LHCN-M2 (cell line): ENCODE measurements at regions not wholly inside any gene's neighbourhood (a gene's known extent, or its start where the extent isn't known, plus 50 kb on each side); places are given as distances from the start of the nearest gene placed in this dataset.
"Not testable (repeated sequence)": the region's sequence is repeated elsewhere in the genome, so short reads cannot be mapped to it uniquely, and the experiment has no call there.

Source experiments
- DNase-seq: peaks from one replicate; pipeline ENCODE4 v3.0.0-alpha.2; 2012; ENCODE audit warnings: low read depth

DNA sequence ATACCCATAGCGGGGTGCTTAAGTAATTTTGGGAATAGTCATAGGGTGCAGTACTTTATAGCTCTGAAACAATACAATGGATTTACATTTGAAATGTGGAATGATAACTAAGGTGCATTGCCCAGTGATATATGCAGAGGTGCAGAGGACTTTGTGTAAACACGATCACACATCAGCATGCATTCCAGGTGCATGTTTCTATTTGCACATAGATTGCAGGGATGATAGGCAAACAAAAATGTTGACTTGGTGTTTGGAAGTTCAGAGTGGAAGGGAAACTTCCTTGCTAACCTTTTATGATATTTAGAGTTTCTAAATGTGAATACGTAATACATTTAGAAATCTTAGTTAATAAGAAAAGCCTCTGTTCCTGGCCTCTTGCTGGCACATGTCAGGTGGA, 941.5 kb downstream of the TUBA3C start:
- not testable (repeated sequence) for DNase-seq

DNA sequence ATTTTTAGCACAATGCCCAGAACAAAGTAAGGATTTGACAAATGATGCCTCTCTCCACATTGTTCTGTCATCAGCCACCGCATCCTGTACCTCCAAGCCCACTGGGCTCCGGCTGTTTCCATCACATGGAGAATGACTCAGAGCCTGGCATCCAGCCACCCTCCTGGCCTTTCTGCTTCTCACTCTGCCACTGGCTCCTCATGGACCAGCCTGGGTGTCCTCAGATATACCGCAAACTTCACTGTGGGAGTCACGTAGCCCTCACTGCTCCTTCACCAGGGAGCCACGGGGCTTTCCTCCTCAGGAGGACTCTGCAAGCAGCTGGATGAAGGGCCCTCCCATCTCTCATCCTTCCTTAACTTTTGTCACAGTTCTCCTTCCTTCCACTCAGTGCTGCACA, 943.0 kb downstream of the TUBA3C start:
- not testable (repeated sequence) for DNase-seq

DNA sequence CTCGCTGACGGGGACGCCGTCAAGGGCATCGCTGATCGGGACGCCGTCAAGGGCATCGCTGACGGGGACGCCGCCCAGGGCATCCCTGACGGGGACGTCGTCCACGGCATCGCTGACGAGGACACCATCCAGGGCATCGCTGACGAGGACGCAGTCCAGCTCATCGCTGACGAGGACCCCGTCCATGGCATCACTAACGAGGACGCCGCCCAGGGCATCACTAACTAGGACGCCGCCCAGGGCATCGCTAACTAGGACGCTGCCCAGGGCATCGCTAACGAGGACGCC, 945.2 kb downstream of the TUBA3C start:
- DNase-seq: no peak

DNA sequence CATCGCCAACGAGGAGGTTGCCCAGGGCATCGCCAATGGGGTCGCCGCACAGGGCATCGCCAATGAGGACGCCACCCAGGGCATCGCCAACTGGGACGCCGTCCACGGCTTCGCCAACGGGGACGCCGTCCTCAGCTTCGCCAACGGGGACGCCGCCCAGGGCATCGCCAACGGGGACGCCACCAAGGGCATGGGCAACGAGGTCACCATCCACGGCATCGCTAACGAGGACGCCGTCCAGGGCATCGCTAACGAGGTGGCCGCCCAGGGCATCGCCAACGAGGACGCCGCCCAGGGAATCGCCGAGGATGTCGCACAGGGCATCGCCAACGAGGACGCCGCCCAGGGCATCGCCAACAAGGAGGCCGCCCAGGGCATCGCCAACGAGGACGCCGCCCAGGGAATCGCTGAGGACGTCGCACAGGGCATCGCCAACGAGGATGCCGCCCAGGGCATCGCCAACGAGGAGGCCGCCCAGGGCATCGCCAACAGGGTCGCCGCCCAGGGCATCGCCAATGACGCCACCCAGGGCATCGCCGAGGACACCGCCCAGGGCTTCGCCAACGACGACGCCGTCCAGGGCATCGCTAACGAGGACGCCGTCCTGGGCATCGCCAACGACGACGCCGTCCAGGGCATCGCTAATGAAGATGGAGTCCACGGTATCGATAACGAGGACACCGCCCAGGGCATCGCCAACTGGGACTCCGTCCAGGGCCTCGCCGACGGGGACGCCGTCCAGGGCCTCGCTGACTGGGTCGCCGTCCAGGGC, 945.7 kb downstream of the TUBA3C start:
- no peak for DNase-seq

DNA sequence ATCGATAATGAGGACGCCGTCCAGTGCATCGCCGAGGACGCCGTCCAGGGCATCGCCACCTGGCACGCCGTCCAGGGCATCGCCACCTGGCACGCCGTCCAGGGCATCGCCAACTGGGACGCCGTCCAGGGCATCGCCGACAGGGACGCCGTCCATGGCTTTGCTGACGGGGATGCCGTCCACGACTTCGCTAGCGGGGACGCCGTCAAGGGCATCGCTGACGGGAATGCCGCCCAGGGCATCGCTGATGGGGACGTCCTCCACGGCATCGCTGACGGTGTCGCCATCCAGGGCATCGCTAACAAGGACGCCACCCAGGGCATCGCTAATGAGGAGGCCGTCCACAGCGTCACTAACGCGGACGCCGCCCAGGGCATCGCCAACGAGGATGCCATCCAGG, 946.5 kb downstream of the TUBA3C start:
- no peak for DNase-seq

DNA sequence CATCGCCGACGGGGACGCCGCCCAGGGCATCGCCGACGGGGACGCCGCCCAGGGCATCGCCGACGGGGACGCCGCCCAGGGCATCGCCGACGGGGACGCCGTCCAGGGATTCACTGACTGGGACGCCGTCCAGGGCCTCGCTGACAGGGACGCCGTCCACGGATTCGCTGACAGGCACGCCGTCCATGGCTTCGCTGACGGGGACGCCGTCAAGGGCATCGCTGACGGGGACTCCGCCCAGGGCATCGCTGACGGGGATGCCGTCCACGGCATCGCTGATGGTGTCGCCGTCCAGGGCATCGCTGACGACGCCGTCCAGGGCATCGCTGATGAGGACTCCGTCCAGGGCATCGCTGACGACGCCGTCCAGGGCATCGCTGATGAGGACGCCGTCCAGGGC, 947.2 kb downstream of the TUBA3C start:
- not testable (repeated sequence) for DNase-seq

DNA sequence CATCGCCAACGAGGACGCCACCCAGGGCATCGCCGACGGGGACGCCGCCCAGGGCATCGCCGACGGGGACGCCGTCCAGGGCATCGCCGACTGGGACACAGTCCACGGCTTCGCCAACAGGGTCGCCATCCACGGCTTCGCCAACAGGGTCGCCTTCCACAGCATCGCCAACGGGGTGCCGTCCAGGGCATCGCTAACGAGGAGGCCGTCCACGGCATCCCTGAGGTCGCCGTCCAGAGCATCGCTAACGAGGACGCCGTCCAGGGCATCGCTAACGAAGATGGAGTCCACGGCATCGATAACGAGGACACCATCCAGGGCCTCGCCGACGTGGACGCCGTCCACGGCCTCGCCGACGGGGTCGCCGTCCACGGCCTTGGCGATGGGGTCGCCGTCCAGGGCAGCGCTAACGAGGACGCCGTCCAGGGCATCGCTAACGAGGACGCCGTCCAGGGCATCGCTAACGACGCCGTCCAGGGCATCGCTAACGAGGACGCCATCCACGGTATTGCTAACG, 947.8 kb downstream of the TUBA3C start:
- DNase-seq: no peak

DNA sequence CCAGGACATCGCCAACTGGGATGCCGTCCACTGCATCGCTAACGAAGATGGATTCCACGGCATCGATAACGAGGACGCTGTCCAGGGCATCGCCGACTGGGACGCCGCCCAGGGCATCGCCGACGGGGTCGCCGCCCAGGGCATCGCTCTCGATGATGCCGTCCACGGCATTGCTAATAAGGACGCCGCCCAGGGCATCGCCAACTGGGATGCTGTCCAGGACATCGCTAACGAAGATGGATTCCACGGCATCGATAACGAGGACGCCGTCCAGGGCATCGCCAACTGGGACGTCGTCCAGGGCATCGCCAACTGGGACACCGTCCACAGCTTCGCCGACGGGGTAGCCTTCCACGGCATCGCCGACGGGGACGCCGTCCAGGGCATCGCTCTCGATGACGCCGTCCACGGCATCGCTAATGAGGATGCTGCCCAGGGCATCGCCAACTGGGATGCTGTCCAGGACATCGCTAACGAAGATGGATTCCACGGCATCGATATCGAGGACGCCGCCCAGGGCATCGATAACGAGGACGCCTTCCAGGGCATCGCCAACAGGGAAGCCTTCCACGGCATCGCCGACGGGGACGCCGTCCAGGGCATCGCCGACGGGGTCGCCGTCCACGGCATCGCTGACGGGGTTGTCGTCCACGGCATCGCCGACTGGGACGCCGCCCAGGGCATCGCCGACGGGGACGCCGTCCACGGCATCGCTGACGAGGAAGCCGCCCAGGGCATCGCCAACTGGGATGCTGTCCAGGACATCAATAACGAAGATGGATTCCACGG, 948.4 kb downstream of the TUBA3C start:
- no peak for DNase-seq

DNA sequence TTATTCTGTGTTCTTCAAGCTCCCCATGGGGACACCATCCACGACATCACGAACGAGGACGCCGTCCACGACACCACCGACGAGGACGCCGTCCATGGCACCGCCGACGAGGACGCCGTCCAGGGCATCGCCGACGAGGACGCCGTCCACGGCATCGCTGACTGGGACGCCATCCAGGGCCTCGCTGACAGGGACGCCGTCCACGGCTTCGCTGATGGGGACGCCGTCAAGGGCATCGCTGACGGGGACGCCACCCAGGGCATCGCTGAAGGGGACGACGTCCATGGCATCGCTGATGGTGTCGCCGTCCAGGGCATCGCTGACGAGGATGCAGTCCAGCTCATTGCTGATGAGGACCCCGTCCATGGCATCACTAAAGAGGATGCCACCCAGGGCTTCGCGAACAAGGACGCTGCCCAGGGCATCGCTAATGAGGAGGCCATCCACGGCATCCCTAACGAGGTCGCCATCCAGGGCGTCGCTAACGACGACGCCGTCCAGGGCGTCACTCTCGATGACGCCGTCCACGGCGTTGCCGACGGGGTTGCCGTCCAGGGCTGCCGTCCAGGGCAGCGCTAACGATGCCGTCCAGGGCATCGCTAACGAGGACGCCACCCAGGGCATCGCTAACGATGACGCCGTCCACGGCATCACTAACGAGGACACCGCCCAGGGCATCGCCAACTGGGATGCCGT, 949.2 kb downstream of the TUBA3C start:
- DNase-seq: no peak

DNA sequence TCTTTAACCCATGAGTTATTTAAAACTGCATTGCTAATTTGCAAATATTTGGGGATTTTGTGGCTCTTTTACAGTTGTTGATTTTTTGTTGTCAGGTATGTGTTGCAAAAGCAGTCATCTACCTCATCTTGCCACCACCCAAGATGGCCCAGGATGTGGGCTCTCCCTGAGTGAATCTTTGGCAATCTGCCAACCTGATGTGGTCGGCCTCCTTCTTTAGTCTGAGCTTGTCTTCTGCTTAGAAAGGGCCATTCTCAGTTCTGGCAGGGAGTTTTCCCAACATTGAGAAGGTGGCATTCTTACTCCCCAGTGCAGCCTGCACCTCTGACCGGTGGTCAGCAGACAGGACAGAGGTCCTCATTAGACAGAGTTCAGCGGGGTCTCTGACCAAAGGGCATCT, 957.2 kb downstream of the TUBA3C start:
- DNase-seq: not testable (repeated sequence)

DNA sequence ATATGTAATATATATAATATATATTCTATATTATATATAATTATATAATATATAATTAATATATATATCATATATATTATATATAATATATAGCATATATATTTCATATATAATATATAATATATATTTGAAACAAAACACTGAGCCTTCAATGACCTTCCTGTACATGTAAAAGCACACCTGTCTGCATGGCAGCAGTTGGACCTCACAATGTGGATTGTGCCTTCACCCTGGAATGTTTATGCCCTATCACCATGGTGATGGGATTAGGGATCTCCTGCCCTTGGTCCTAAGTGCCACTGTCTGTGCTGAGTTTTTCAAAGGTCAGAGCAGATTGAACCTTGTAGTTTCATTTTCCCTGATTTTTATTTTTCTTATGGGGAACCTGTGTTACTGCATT, 966.9 kb downstream of the TUBA3C start:
- not testable (repeated sequence) for DNase-seq

DNA sequence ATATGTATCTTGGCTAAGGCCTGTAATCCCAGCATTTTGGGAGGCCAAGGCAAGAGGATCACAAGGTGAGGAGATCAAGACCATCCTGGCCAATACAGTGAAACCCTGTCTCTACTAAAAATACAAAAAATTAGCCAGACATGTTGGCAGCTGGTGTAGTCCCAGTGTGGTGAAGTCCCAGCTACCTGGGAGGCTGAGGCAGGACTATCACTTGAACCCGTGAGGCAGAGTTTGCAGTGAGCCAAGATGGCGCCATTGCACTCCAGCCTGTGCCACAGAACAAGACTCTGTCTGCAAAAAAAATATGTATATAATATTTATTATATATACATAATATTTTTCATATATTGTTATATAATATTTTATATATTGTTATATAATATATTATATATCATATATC, 968.1 kb downstream of the TUBA3C start:
- DNase-seq: not testable (repeated sequence)

DNA sequence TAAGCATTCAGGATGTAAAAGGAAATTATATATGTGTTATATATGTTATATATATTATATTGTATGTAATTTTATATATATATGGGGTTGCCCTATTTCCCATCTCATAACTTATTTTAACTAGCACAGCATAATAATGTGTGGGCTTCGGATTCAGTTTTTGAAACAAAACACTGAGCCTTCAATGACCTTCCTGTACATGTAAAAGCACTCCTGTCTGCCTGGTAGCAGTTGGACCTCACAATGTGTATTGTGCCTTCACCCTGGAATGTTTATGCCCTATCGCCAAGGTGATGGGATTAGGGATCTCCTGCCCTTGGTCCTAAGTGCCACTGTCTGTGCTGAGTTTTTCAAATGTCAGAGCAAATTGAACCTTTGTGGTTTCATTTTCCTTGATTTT, 968.8 kb downstream of the TUBA3C start:
- DNase-seq: no peak

DNA sequence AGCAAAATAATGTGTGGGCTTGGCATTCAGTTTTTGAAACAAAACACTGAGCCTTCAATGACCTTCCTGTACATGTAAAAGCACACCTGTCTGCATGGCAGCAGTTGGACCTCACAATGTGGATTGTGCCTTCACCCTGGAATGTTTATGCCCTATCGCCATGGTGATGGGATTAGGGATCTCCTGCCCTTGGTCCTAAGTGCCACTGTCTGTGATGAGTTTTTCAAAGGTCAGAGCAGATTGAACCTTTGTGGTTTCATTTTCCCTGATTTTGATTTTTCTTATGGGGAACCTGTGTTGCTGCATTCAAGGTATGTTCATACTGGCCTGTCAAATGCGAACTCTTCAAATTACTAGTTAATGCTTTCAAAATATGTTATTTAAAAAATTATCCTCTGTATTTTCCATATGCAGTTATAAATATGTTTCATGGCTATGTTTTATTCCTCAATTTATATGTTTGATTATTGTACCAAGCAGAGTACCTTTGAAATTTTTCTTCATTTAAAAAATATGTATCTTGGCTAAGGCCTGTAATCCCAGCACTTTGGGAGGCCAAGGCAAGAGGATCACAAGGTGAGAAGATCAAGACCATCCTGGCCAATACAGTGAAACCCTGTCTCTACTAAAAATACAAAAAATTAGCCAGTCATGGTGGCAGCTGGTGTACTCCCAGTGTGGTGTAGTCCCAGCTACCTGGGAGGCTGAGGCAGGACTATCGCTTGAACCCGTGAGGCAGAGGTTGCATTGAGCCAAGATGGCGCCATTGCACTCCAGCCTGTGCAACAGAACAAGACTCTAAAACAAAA, 969.7 kb downstream of the TUBA3C start:
- peak; percentile 5 for DNase-seq

DNA sequence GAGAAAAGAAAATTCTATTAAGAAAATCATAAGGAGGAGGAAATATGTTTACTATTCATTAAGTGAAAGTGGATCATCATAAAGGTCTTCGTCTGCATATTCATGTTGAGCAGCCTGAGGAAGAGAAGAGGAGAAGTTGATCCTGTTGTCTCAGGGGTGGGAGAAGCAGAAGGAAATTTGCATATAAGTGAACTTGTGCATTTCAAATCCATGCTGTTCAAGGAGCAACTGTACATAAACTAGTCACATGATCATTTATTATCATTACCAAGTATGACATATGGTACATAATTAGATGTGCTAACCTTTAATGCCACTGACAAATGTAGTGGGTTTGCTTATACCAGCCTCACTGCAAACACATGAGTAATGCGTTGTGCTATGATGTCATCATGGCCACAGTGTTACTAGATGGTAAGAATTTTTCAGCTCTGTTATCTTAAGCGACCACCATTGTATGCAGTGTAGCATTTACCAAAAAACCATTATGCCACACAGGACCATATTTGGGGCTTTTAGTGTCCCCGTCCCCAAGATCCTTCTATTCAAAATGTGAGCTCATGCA, 976.9 kb downstream of the TUBA3C start:
- not testable (repeated sequence) for DNase-seq

DNA sequence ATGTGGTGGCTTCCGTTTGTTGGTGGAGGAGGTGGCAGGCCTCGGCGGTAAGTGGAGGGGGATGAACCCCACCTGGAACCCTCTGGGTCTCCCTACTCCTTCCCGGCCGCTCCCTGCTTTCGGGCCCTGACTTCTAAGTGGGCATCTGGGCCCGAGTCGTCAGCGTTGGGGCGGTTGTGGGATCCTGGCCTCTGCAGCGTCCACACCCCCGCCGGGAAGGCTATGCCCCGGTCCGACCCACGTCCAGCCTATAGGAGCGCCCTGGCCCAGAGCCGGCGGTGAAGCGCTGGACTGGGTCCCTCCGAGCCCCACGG, 986.3 kb downstream of the TUBA3C start:
- DNase-seq: not testable (repeated sequence)

DNA sequence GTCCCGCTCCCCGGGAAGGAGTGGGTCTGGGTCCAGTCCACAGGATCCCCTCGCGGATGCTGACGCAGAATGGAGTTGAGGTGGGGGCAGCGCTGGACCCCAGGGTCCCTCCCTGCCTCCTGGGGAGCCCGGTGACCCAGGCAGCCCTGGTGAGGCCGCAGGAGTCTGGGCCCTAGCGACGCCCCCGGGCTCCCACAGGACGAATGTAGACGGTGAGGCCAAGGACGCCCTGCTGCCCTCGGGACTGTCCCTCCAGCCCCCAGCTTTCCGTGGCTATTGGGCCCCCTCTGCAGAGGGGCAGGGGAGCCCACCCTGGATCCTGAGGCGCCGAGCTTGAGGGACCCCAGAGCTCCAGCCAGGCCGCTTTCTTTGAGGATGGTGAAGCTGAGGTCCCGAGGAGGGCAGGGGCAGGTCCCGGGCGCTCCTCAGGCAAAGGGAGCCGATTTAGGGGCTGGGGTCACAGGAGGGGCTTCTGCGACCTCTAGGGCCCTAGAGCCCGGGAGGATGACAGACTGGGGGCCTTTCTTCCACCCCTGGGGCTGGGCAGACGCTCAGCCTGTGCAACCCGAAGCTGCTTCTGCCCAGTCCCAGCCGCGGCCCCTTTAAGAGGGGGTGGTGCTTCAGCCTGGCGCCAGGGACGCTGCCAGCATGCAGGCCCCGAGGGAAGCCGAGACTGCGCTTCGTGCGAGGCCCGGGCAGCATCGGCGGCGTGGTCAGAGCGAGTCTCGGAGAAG, 986.8 kb downstream of the TUBA3C start:
- DNase-seq: not testable (repeated sequence)

DNA sequence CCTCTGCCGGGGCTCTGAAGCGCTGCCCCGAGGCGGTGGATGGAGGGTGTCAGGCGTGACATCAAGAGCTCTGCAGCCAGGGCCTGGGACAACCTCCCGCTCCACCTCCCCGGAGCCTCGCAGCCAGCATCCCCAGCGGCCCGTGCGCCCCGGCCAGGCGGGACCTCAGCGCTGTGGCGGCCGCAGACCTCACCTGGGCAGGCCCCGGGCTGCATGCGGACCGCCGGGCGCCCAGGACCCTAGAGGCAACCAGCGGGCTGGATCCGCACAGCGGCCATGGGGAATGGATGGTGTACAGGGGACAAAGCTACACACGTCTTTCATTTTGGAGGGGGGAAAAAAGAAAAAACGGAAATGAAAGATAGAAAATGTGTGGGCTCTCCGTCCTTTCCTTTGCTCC, 987.5 kb downstream of the TUBA3C start:
- not testable (repeated sequence) for DNase-seq
